Inflammatory macrophage treated with lipopolysaccharide for 4 hours (primary cell): ENCODE measurements at regions not wholly inside any gene's neighbourhood (a gene's known extent, or its start where the extent isn't known, plus 50 kb on each side); places are given as distances from the start of the nearest gene placed in this dataset.

Experiments used
- DNase-seq: peaks from one replicate; pipeline ENCODE4 v3.0.0-alpha.2; 2020

- DNase-seq: no peak
Measured at GRCh38 chr4:182174979-182175378, 68.2 kb upstream of the TENM3 start.

- no peak for DNase-seq
Measured at GRCh38 chr4:182175788-182176519, 67.2 kb upstream of the TENM3 start.

- DNase-seq: no peak
Measured at GRCh38 chr4:182177166-182177565, 66.0 kb upstream of the TENM3 start.

- DNase-seq: no peak
Measured at GRCh38 chr4:182179105-182179504, 64.1 kb upstream of the TENM3 start.

GRCh38 chr4:182179751-182180150, 63.5 kb upstream of the TENM3 start:
- no peak for DNase-seq

GRCh38 chr4:182185491-182185890, 57.7 kb upstream of the TENM3 start:
- no peak for DNase-seq

- DNase-seq: no peak
Measured at GRCh38 chr4:182187674-182188073, 55.5 kb upstream of the TENM3 start.

GRCh38 chr4:182188622-182189021, 54.6 kb upstream of the TENM3 start:
- no peak for DNase-seq

- no peak for DNase-seq
Measured at GRCh38 chr4:182189103-182189878, 53.9 kb upstream of the TENM3 start.

- DNase-seq: no peak
Measured at GRCh38 chr4:182190306-182190705, 52.9 kb upstream of the TENM3 start.

GRCh38 chr4:182192511-182193181, 50.6 kb upstream of the TENM3 start:
- no peak for DNase-seq

GRCh38 chr4:182193311-182193710, 49.9 kb upstream of the TENM3 start:
- no peak for DNase-seq
